NK-92 treated with Interleukin-12 subunit alpha and Interleukin-12 subunit beta, amount 100 ng/mL, for 24 hours (cell line): ENCODE measurements at regions not wholly inside any gene's neighbourhood (a gene's known extent, or its start where the extent isn't known, plus 50 kb on each side); places are given as distances from the start of the nearest gene placed in this dataset.
"Not testable (repeated sequence)": the region's sequence is repeated elsewhere in the genome, so short reads cannot be mapped to it uniquely, and the experiment has no call there.

Experiments
- DNase-seq: peaks from one replicate; lab custom pipeline; 2025; lab: John Stamatoyannopoulos, UW

DNA sequence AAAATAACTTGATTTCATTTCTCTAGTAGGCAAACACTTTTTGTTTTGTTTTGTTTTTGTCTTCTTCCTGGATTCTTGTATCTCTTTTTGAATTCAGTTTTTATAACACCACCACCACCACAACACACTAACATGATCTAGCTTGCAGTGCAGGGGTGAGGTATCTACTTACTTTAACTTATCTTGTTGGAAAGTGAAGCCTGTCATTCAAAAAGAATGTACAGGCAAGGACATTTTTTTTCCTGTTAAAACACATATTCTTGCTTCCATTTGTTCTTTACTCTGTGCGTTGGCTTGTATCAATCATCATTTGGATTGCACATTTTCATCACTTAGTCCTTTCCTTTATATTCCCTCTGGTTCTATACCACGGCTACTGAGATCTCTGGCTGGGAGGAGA, 824.2 kb downstream of the PLCL1 start:
- no peak for DNase-seq

DNA sequence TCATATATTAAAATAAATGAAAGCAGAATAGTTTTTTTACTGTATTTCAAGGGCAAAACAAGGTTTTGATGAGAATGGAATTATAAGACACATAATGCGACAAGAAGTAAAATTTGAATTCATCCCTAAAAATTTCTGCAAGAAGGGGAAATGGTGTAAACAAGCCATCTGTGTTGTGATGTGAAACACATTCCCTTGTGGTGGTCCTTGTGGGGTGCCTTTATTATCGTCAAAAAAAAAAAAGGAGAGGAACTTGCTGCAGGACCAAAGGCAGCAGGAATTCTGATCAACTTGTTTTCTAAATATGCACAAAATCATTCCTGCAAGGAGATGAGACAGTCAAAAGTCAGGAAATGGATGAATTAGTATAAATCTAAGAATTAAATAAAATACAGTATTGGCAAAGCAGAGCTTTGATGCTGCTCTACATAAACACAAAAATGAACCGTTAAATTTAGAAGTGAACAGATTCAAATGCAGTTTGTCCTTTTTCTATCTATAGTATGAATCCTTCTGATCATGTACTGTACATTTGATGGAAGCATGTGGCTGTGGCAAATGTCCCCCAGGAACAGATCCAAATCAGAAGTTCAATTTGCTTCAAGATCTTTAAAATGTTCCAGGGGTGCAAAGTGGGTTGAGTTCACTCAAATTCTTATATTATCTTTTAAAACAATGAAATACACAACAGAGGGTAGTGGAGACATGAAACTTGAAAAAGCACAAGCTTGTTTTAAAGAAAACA, 818.8 kb downstream of the PLCL1 start:
- no peak for DNase-seq

DNA sequence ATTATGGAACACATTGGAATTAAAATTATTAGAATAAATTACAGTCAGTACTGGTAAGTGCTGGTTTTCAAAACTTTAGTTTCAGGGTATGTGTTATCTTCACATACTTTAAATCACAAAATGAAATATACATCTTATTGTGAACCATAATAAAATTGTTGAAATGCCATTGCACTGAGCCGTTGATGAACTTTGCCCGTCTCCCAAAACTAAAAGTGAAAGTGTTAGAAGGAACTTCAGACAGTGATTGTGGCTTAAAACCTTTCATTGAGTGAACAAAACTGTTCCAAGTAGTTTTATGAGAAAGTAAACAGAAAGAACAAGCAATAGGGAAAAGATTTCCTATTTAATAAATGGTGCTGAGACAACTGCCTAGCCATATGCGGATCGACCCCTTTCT, 811.6 kb downstream of the PLCL1 start:
- no peak for DNase-seq

DNA sequence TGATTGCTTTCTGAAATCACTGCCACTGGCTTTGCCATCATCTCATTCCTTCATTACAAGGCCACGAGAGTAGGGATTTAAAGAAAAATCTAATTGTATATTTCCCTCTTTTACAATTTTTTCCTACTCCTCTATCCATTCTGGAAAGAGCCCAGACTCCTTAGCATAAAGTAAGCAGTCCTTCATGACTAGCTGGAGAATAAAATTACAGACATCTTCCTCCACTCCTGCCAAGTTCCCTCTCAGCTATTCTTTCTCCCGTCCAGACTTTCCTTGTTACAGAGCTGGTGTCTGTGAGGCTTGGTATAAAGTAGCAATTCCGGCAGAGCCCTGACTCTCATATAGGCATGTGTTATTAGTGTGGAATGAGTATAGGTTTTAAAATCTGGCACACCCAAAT, 806.8 kb downstream of the PLCL1 start:
- DNase-seq: no peak

DNA sequence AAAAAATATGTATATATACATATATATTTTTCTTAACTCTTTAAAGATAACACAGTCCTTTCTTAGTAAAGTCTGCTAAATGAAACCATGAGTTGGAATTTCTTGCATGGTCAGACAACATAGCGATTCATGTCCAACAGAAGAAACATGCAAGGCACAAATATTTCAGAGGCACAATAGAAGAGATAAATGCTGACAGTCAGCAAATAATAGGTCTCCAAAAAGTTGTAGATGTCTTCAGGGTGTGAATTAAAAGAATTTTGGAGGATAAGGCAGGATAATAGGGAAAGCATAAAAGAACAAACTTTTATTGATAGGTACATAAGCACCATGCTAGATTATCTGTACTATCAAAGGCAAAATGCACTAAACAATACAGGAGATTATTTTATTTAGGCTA, 800.2 kb downstream of the PLCL1 start:
- DNase-seq: no peak

DNA sequence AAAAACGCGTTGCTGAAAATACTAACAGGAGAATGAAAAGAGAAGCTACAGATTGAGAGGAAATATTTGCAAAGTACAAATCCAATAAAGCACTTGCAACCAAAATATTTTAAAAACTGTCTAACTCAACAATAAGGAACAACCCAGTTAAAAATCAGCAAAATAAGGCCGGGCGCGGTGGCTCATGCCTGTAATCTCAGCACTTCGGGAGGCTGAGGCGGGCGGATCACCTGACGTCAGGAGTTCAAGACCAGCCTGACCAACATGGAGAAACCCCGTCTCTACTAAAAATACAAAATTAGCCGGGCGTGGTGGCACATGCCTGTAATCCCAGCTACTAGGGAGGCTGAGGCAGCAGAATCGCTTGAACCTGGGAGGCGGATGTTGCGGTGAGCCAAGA, 798.6 kb downstream of the PLCL1 start:
- not testable (repeated sequence) for DNase-seq

DNA sequence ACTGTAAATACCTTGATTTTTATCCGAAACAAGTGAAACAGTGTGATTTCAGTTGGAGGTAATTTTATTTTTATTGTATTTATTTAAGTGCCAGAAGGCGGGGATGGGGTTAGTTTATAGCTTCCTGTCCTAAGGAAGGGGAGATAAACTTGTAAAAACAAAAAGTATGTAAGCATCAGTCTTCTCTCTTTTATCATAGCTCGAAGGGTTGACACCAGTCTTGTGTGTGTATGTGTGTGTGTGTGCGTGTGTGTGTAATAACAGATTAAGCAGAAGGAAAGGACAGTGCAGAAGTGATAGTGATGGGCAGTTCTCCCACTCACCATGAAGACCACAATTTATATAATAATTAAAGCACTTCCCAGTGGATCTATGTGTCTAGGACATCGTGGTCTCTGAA, 793.3 kb downstream of the PLCL1 start:
- DNase-seq: no peak

DNA sequence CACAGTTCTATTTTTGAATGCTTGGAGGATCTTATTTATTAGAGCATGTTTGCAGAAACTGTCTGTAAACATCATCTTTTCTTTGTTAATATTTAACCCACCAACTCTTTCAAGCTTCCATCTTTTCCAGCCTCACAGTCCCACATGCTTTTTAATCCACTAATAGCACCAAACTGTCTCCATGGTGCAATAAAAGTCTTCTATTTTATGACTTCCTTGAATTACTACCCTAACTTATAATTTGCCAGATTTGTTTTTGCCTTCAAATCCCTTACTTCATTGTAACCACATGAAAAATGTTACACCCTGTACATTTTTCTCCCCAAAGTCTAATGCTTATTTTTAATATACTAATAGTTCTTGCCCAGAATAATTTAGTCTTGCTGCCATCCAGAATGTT, 792.6 kb downstream of the PLCL1 start:
- no peak for DNase-seq

DNA sequence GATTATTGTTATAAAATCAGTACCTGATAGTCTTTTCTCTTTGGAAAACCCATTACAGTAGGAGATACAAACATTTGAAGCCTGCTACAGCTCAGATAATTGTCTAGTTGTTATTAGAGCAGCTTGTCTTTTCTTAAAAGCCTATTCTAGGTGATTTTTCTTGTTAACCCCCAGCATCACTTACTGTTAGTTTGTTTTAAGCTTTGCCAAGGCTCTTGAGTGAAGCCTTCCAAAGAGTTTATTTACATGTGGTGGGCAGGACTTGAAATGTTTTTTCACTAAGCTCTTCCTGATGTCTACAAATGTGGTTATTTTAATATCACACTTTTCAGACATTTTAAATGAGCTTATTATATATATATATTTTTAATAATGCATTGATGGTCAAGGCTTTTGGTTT, 791.3 kb downstream of the PLCL1 start:
- no peak for DNase-seq

DNA sequence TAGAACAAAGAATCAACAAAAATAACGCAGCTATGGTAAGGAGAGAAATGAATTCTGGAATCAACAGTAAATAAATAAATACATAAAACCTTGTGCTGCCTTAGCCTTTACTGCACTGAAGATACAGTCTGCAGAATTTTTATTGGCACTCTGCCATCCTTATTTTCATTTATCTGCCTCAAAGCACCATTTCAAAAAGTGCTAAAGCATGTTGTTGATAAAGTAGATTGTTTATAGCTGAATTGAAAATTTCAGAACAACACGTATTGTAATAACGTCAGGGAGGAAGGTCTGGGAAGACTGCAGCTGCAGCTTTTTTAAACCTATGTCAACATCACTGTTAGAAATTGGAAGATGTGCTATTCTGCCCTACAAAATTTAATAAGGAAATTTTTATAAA, 787.2 kb downstream of the PLCL1 start:
- no peak for DNase-seq

DNA sequence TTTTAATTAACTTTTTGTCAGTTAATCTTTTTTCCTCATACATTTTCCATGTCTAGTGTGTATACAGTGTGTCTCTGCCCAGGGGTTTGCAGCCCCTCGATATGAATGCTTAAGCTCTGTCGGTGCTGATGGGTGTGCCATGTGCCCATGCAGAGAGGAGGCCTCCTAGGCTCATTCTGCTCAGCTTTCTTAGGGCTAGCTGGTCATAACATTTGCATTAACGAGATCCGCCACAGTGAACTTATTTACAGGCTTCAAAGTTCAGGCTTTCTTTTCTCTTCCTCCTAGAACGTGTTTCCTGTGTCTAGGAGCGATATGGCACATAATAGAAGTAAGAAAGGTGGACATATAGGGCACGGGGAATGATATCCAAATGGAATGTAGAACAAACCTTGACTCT, 783.3 kb downstream of the PLCL1 start:
- DNase-seq: no peak

DNA sequence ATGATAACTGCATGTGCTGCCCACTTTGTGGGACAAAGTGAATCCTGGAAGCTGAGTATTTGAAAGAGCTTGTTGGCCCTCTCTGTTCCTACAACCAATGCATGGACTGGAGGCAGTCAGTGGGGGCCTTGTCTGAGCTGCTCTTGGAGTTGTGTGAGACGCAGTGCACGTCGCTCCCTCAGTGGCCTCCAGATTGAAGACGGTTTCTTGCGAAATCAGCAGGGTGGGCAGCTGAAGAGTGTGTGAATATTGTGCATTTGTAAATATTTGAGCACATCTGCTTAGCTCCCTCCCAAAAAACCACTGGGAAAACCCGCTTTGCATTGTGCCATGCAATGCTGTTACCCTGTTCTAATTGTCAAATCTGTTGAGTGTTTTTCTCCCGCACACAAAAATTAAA, 782.8 kb downstream of the PLCL1 start:
- DNase-seq: no peak

DNA sequence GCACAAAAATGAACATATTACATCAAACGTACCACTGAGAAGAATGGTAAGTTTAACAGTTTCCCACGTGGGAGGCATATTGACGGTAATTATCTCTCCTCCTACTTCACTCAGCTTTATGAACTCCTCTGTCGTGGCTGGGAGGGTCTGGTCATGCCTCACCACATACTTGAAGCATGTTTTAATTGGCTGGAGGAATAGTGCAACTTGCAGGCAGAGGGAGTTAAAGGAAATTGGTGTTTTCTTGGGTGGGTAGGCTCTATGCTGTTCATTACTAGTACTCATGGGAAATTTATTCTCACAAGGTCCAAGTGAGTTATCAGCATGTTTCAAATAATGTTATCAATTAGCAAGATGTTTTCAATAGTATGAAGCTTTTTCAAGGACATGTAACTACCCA, 767.0 kb downstream of the PLCL1 start:
- no peak for DNase-seq

DNA sequence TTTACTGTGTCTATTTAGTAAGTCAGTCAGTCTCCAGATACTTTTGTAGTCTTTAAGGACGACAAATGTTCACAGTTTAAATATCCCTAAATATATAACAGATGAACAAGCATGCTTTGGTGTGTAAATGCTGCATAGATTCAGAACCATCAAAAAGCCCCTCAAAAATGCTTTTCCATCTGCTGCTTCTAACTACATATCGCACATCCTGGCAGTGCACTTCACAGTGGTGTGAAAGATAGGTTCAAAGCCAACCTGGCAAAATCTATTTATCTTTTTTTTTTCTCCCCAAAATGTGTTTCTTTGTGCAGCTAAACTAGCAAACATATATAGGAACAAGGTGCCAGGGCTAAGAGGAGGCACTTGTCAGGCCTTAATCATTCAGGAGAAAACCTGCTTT, 753.8 kb downstream of the PLCL1 start:
- no peak for DNase-seq

DNA sequence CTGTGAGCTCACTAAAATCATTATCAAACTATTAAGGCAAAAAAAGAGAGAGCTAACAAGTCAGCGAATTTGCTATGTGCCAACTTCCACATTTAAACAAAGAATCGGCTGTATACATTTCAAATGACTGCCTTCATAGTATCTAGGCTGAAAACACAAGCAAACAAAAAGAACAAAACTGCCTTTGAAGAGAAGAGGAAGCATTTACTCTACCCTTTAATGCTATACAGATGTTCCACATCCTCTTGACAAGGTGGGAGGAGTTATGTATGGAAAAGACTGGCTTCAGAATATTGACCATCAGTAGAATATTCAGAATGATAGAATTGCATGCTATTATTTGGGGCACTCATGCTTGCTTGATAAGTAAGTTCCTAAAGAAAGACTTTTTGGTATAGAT, 741.7 kb downstream of the PLCL1 start:
- DNase-seq: no peak

DNA sequence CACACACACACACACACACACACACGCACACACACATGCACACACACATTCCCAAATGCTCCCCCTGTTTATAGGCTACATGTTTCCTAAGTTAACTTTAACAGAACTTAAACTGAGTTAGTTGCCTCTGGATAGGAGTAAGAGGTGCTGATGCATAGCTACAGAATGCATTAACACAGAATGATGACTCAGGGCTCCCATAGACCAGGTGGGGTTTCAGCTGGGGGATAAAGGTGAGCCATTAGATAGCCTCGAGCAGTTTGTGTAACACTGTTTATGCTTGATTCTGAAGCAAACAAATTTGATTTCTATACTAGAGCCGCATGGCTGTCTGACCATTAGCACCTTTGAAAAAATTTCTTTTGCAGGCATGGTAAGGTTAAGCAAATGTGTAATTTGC, 741.0 kb downstream of the PLCL1 start:
- no peak for DNase-seq

DNA sequence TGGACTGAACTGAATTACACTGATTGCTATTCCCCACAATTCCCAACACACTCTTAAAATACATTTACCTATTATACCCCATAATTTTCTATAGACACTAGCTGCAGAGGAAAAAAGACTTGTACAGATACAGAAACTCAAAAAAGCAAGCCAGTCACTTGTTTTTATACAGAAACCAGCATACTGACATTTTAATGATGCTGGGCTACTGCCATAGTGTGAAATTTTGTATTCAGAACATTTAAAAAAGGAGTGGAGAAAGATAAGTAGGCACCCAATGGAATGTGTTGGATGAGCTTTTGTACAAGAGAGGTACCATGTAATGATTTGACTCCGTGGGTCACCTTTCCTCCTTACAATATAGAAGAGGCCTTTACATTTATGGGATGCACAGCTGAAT, 740.1 kb downstream of the PLCL1 start:
- no peak for DNase-seq

DNA sequence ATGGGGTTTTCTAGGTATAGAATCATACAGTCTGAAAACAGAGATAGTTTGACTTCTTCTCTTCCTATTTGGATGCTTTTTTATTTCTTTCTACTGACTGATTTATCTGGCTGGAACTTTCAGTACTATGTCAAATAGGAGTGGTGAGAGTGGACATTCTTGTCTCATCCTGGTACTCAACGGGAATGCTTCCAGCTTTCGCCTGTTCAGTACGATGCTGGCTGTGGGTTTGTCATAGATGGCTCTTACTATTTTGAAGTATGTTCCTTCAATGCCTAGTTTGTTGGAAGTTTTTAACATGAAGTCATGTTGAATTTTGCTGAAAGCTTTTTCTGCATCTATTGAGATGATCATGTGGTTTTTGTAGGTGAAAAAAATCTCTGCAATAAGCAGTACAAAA, 730.4 kb downstream of the PLCL1 start:
- no peak for DNase-seq

DNA sequence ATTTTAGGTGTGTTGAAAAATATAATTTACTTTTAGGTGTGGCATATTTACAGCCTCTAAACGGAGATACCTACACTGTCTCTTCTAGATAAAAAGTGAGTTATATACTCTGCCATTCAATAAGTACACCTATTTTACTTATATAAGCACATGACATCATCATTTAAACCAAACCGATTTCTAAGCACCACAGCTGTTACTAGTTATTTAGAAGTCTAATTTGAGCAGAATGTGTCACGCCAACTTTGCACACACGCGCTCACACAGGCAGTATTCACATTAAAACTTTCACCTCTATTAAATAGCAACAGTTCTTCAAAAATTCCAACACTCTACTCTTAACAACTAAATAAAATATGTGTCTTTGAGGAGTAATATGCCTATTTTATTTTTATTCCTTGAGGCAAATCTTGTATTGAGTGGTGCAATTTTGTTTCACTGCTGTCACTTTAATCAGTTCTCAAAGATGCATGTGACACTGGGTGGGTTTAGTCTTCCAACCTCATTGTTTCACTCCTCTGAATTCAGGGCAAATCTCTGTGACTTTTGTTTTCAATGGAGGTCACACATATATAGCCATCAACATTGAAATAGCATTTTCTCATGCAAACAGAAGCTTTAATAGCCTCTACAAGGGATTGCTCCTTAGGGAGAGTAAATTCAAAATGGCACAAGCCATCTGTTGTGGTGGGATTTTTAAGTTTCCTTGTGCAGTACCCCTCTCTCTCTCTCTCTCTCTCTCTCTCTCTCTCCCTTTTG, 721.0 kb downstream of the PLCL1 start:
- no peak for DNase-seq

DNA sequence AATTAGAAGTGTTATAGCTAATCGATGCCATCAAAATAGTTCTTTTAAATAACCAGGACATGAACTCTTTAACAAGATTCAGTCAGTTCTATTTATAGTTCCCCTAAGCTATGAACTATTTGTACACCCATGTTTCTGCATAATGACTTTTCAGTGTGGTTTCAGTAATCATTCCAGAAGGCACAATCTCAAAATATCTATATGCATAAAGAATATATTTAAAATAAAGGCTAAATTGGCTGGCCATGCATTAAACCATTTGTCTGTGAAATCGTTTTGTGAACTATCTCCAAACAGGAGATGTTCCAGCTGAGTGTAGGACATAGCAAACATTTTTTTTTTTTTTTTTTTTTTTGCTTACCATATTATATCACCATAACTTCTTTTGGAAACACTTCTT, 719.3 kb downstream of the PLCL1 start:
- DNase-seq: no peak

DNA sequence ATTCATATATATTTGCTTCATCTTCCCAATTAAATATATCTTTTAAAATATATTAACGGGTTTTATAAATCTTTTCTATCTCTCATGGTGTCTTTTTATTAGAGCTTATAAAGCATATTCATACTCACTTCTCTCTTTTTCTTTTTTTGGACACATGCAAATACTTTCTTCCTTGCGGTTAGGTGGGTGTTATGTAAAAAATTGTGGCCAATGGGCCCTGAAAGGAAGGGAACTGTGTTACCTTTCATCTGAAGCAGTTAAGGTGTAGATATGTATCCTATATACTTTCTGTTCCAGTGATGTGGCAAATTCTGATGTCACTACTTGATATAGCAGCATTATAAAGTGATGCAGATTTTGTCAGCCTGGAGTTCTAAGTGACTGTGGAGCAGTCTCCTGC, 714.5 kb downstream of the PLCL1 start:
- no peak for DNase-seq

DNA sequence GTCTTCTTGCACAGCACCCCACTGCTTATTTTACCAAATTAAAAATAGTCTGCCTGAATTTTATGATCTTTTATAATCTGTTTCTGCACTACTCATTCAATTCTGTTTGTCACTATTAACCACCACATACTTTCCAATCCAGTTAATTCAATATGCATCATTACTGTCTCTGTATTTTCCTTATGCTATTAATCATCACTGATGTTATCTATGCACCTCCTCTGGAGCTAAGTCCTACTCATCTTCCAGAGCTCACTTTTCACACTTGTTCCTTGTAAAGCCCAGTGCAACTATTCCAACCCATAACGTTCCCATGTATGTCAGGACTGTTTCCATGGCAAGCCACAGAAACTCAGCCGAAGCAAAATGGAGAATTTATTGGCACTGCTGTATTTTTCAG, 713.6 kb downstream of the PLCL1 start:
- no peak for DNase-seq

DNA sequence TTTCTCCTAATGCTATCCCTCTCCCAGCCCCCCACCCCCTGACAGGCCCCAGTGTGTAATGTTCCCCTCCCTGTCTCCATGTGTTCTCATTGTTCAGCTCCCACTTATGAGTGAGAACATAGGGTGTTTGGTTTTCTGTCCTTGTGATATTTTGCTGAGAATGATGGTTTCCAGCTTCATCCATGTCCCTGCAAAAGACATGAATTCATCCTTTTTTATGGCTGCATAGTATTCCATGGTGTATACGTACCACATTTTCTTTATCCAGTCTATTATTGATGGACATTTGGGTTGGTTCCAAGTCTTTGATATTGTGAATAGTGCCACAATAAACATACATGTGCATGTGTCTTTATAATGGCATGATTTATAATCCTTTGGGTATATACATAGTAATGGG, 704.2 kb downstream of the PLCL1 start:
- not testable (repeated sequence) for DNase-seq

DNA sequence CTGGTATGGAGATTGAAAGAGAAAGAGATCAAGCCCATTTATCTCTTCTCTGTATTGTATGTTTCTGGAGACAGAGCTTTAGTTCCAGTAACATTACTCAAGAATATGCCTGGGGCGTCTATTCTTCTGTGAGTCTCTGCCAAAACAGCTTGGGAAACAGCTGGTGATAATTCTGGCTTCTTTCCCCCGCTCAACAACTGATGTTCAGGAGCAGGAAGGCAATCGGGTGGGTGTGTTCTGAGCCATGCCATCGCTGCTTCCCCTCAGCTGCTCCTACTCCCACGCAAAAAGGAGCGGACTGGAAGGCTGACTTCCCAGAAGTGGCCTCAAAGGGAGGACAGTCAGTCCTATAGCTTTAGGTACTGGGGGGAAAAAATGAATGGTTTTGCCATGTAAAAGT, 695.1 kb downstream of the PLCL1 start:
- DNase-seq: no peak
